GM18505 (cell line): ENCODE measurements at regions not wholly inside any gene's neighbourhood (a gene's known extent, or its start where the extent isn't known, plus 50 kb on each side); places are given as distances from the start of the nearest gene placed in this dataset.

Experiments used
- ATAC-seq: cut with Tn5 transposase; IDR thresholded peaks from one replicate; pipeline ENCODE4 v1.9.1; 2021; ENCODE audit not compliant: unreplicated experiment
- POLR2A ChIP-seq: IDR thresholded peaks from 4 replicates; pipeline ENCODE4 v1.6.1; 2011; ENCODE audit warnings: borderline replicate concordance; ENCODE audit not compliant: insufficient read depth, insufficient read length; ENCODE audit errors: extremely low read depth

- ATAC-seq: no peak
- no peak for TF ChIP-seq POLR2A
Observed at GRCh38 chrX:13266641-13267345, 53.1 kb downstream of the ATXN3L start.

GRCh38 chrX:13265549-13266132, 54.2 kb downstream of the ATXN3L start:
- TF ChIP-seq POLR2A: no peak
- no peak for ATAC-seq

- TF ChIP-seq POLR2A: no peak
Observed at GRCh38 chrX:13265111-13265510, 54.7 kb downstream of the ATXN3L start.

GRCh38 chrX:13263560-13264251, 56.1 kb downstream of the ATXN3L start:
- TF ChIP-seq POLR2A: peak; percentile 40

More at GRCh38 chrX:13265111-13265510, 54.7 kb downstream of the ATXN3L start:
- ATAC-seq: no peak

GRCh38 chrX:13261348-13261747, 58.5 kb downstream of the ATXN3L start:
- no peak for ATAC-seq
- TF ChIP-seq POLR2A: no peak

More at GRCh38 chrX:13263560-13264251, 56.1 kb downstream of the ATXN3L start:
- no peak for ATAC-seq

- TF ChIP-seq POLR2A: no peak
- no peak for ATAC-seq
Observed at GRCh38 chrX:13260598-13260997, 59.3 kb downstream of the ATXN3L start.

- no peak for ATAC-seq
- TF ChIP-seq POLR2A: no peak
Observed at GRCh38 chrX:13258725-13259124, 61.1 kb downstream of the ATXN3L start.

- no peak for TF ChIP-seq POLR2A
- ATAC-seq: no peak
Observed at GRCh38 chrX:13258052-13258444, 61.8 kb downstream of the ATXN3L start.

GRCh38 chrX:13257223-13258051, 62.4 kb downstream of the ATXN3L start:
- TF ChIP-seq POLR2A: peak; percentile 49
- ATAC-seq: peak; percentile 53

GRCh38 chrX:13256603-13257002, 63.2 kb downstream of the ATXN3L start:
- ATAC-seq: no peak
- TF ChIP-seq POLR2A: no peak

GRCh38 chrX:13254870-13255269, 65.0 kb downstream of the ATXN3L start:
- no peak for TF ChIP-seq POLR2A
- ATAC-seq: no peak

- TF ChIP-seq POLR2A: no peak
- no peak for ATAC-seq
Observed at GRCh38 chrX:13254076-13254785, 65.6 kb downstream of the ATXN3L start.
